Esophagus squamous epithelium (tissue), 4 donors: ENCODE measurements at regions not wholly inside any gene's neighbourhood (a gene's known extent, or its start where the extent isn't known, plus 50 kb on each side); places are given as distances from the start of the nearest gene placed in this dataset.

ENCODE experiments used
- POLR2A ChIP-seq, 4 donors: fragments of 450-650 bp; IDR thresholded peaks; one replicate each; pipeline ENCODE4 v1.6.1; 2017; ENCODE audit warnings: antibody characterized with exemption in 4 of 4, mild to moderate bottlenecking in 4 of 4, moderate library complexity in 3 of 4
- TF ChIP-seq, protein P1 (sequence below), 6 experiments: fragments of 450-650 bp in 4 of 6; fragments of 200-600 bp in 2 of 6; sonication (generic) in 2 of 6; IDR thresholded peaks; one replicate each; pipeline ENCODE4 v1.5.1; 2016 to 2019; ENCODE audit warnings: antibody characterized with exemption in 6 of 6, mild to moderate bottlenecking in 4 of 6, moderate library complexity in 4 of 6

DNA sequence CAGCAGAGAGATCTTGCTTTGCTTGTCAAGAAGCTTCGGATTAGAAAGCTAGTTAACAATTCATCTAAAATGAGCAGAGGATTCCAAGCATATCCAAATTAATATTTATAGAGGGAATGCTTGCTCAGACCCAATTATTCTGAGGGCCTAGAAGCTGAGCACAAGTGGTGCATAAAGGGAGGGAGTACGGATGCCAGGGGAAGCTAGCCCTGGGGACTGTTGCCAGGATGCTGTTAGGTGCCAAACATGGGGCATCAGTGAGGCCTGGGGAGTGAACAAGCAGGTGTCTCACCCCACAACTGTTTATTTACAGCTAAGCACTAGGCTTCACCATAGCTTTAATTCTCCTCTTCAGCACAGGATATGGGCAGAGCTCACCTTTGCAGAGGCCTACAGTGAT is 684.1 kb upstream of the C16orf82 start:
- TF ChIP-seq, protein P1, sequence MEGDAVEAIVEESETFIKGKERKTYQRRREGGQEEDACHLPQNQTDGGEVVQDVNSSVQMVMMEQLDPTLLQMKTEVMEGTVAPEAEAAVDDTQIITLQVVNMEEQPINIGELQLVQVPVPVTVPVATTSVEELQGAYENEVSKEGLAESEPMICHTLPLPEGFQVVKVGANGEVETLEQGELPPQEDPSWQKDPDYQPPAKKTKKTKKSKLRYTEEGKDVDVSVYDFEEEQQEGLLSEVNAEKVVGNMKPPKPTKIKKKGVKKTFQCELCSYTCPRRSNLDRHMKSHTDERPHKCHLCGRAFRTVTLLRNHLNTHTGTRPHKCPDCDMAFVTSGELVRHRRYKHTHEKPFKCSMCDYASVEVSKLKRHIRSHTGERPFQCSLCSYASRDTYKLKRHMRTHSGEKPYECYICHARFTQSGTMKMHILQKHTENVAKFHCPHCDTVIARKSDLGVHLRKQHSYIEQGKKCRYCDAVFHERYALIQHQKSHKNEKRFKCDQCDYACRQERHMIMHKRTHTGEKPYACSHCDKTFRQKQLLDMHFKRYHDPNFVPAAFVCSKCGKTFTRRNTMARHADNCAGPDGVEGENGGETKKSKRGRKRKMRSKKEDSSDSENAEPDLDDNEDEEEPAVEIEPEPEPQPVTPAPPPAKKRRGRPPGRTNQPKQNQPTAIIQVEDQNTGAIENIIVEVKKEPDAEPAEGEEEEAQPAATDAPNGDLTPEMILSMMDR (IDR thresholded peaks at IDR 0.05) = no peak
- no peak for TF ChIP-seq POLR2A (IDR thresholded peaks at IDR 0.05)
